Testis (tissue), 2 donors: ENCODE measurements at regions not wholly inside any gene's neighbourhood (a gene's known extent, or its start where the extent isn't known, plus 50 kb on each side); places are given as distances from the start of the nearest gene placed in this dataset.

Experiments used
- POLR2A ChIP-seq: fragments of 450-650 bp; IDR thresholded peaks from one replicate; pipeline ENCODE4 v1.6.1; 2017; ENCODE audit warnings: antibody characterized with exemption, mild to moderate bottlenecking, moderate library complexity
- TF ChIP-seq, protein P1 (sequence below), 3 experiments: fragments of 450-650 bp in 2 of 3; fragments of 200-600 bp in 1 of 3; sonication (generic) in 1 of 3; IDR thresholded peaks; one replicate each; pipeline ENCODE4 v1.5.1; 2016 to 2019; ENCODE audit warnings: antibody characterized with exemption in 3 of 3, mild to moderate bottlenecking in 2 of 3, moderate library complexity in 1 of 3

DNA sequence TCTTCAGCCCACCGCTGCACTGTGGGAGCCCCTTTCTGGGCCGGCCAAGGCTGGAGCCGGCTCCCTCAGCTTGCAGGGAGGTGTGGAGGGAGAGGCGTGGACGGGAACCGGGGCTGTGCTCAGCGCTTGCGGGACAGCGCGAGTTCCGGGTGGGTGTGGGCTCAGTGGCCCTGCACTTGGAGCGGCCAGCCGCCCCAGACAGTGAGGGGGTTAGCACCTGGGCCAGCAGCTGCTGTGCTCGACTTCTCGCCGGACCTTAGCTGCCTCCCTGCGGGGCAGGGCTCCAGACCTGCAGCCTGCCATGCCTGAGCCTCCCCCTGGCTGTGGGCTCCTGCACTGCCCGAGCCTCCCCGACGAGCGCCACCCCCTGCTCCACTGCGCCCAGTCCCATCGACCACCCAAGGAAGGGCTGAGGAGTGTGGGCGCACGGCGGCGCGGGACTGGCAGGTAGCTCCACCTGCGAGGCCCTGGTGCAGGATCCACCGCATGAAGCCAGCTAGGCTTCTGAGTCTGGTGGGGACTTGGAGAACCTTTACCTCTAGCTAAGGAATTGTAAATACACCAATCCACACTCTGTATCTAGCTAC, 92.9 kb upstream of the MAST4 start:
- TF ChIP-seq POLR2A: no peak
- TF ChIP-seq, protein P1, sequence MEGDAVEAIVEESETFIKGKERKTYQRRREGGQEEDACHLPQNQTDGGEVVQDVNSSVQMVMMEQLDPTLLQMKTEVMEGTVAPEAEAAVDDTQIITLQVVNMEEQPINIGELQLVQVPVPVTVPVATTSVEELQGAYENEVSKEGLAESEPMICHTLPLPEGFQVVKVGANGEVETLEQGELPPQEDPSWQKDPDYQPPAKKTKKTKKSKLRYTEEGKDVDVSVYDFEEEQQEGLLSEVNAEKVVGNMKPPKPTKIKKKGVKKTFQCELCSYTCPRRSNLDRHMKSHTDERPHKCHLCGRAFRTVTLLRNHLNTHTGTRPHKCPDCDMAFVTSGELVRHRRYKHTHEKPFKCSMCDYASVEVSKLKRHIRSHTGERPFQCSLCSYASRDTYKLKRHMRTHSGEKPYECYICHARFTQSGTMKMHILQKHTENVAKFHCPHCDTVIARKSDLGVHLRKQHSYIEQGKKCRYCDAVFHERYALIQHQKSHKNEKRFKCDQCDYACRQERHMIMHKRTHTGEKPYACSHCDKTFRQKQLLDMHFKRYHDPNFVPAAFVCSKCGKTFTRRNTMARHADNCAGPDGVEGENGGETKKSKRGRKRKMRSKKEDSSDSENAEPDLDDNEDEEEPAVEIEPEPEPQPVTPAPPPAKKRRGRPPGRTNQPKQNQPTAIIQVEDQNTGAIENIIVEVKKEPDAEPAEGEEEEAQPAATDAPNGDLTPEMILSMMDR (IDR thresholded peaks at IDR 0.05): no peak
